CD4-positive, alpha-beta T cell treated with Interleukin-6 at 100 ng/mL for 8 hours (primary cell): ENCODE measurements at regions not wholly inside any gene's neighbourhood (a gene's known extent, or its start where the extent isn't known, plus 50 kb on each side); places are given as distances from the start of the nearest gene placed in this dataset.

ENCODE experiments used
- DNase-seq: peaks from one replicate; pipeline ENCODE4 v3.0.0-alpha.2; 2020; ENCODE audit warnings: mixed read lengths, low spot score

DNA sequence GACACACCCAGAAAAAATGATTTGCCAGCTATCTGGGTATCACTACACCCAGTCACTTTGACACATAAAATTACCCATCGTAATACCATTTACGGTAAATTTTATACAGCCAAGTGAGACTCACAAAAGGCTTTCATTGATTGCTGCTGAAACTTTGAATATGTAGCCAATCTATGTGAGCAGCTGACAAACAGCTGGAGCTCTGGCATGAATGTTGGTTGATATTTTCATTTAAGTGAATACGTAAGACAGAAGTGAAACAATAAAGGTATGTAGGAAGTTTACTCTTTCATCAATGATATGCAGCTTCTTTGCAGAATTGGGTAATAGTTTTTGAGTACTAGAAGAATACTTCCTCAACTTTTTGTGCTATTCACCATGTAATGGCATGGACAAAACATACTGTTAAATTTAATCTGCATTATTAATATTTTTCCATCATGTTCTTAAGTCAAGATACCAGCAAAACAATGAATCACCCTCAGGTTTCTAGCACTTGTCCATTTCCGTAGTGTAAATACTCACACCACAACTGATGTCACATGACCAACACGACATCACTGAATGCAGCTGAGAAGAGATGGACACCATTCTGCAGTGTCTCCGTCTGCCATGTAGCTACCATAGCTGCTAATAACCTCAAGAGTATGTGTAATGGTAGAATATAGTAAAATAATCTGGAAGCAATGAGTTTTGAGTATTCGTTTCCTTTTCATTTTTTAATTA is 205.9 kb upstream of the HES1 start:
- no peak for DNase-seq

DNA sequence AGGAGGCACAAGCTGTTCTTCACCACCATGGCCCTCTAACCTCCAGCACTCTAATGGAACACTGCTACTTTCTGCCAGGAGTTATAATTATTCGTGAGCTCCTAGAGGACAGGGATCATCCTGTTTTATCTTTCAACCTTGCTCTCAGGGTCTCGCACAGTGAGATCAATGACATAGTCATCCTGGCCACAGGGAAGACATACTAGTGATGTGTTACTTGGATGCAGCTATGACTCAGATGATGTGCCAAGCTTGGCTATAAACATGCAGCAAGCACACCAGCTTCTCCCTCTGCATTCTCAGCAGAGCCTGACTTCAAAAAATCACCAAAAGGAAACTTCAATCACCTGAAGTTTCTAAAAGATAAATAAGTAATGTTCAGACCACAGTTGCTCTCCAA is 203.8 kb upstream of the HES1 start:
- no peak for DNase-seq

DNA sequence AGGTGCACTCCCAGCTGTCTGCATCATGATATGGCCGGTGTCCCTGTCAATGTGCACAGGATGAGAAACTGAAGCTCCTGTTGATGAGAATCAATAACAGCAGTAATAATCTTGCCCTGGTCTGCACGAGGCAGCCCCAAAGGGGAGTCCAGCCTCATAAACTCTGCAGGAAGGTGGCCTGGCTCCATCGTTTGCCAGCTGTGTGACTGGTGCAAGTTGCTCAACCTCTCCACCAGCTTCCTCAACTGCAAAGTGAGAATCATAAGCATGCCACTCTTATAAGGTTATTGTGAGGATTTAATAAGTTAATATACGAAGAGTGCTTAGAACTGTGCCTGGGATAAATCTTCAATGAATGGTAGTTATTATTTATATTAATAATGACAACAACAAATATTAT is 203.4 kb upstream of the HES1 start:
- no peak for DNase-seq

- DNase-seq = no peak
These were observed 202.5 kb upstream of the HES1 start for GRCh38 chr3:193933451-193933850.

DNA sequence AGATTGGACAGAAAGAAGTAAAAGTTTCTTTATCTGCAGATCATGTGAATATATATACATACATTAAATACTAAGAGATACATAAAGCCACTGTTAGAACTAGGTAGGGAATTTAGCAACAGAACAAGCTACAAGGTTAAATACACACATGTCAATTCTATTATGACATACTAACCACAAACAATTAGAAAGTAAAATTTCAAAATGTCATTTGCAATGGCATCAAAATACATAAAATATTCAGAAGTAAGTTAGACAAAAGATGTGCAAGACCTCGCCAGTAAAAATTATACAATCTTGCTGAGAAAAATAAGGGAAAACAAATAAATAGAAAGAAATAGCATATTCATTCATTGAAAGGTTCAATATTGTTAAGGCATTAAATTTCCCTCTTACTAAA is 200.0 kb upstream of the HES1 start:
- DNase-seq = no peak

- no peak for DNase-seq
These were observed 197.3 kb upstream of the HES1 start for GRCh38 chr3:193938613-193939012.

DNA sequence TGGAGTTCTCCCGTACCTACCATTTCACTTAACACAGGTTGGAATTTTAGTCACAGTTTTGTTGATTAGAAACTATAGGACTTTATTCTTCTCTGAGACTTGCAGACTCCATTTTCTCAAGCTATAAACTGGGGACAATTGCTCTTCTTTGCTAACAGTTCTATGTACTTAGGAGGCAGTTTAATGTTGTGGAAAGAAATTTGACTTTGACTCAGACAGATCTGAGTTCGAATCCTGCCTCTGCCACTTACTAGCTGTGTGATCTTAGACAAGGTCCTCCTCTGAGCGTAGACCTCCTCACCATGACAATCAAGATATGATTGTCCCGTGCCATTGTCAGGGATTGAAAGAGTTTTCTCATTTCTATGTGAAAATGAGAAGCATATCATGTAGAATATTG is 196.4 kb upstream of the HES1 start:
- DNase-seq = no peak

GRCh38 chr3:193940526-193940925 is 195.4 kb upstream of the HES1 start:
- DNase-seq = no peak

DNA sequence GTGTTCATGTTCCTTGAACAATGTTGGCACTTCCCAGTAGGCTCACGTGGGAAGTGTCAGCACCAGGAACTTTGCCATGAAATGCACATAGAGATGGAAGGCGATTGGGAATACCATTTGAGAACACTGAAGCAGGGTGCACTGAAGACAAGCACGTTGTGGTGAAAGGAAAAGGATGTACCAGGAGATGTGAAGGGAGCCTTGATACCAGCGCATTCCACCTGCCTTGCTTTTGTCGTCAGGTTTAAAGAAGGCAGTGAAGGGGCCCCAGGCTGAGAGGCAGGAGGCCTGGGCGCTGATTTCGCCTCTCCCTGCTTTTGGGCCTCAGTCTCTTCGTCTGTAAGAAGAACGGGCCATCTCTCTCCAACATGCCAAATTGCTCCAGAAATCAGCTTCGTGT is 194.5 kb upstream of the HES1 start:
- DNase-seq = no peak

- DNase-seq = no peak
These were observed 193.4 kb upstream of the HES1 start for GRCh38 chr3:193942516-193943055.

GRCh38 chr3:193943200-193943599 is 192.7 kb upstream of the HES1 start:
- DNase-seq = no peak

- no peak for DNase-seq
These were observed 192.0 kb upstream of the HES1 start for GRCh38 chr3:193943851-193944517.

- DNase-seq = no peak
These were observed 191.4 kb upstream of the HES1 start for GRCh38 chr3:193944518-193944884.

- no peak for DNase-seq
These were observed 190.8 kb upstream of the HES1 start for GRCh38 chr3:193945143-193945542.

DNA sequence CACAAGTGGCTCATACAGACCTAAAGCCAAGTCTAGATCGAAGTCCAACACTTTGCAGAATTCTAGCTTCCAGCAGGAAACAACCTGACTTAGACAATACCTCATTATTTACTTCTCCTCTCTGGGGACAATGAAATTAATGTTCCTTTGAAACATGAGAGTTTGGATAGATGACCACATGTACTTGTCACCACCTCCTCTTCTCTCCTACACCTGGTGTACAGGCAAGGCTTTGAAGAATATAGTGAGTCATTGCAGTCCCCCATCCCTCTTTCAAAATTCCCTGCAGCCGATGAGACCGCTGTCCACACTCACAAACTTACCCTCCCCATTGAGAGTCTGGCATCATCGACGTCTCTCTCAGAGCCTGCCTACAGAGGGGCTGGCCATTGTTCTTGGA is 189.0 kb upstream of the HES1 start:
- no peak for DNase-seq

GRCh38 chr3:193947596-193947995 is 188.4 kb upstream of the HES1 start:
- DNase-seq = no peak

DNA sequence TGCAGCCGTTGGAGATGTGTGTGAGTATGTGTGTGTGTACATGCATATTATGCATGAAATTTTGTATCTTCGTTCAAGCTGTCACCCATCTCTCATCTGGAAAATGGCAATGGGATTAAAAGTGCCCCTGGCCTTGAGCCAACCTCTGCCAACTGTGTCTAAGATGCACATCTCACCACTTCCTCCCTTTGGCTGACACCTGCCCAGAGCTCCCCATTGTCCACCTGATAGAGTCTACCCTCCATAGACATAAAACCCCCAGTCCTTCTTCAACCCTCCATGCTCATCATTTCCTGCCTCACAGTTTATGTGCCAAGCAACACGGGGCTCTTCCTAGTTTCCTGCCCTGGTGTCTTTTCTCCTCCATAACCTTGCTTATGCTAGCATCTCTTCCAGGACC is 187.5 kb upstream of the HES1 start:
- DNase-seq = no peak

DNA sequence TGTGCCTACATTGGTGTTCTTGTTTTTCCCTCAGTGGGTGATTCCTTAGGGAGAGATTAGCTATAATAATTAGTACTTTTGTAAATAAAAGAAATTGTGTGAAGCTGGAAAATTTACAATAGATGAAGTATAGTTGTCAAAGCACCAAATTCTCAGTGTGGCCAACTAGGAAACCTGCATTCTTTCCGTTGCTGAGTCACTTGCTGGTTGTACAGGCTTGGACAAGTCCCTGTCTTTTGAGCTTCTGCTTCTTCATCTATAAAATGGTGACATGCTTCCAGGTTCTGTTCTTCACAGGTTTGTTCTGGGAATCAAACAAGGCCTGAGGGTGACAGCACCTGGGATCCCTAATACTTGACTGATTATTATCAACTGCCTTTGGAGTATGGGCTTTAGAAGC is 184.1 kb upstream of the HES1 start:
- DNase-seq = no peak

GRCh38 chr3:193954752-193955151 is 181.2 kb upstream of the HES1 start:
- no peak for DNase-seq

- DNase-seq = no peak
These were observed 180.2 kb upstream of the HES1 start for GRCh38 chr3:193955719-193956118.

- no peak for DNase-seq
These were observed 176.1 kb upstream of the HES1 start for GRCh38 chr3:193959861-193960260.

DNA sequence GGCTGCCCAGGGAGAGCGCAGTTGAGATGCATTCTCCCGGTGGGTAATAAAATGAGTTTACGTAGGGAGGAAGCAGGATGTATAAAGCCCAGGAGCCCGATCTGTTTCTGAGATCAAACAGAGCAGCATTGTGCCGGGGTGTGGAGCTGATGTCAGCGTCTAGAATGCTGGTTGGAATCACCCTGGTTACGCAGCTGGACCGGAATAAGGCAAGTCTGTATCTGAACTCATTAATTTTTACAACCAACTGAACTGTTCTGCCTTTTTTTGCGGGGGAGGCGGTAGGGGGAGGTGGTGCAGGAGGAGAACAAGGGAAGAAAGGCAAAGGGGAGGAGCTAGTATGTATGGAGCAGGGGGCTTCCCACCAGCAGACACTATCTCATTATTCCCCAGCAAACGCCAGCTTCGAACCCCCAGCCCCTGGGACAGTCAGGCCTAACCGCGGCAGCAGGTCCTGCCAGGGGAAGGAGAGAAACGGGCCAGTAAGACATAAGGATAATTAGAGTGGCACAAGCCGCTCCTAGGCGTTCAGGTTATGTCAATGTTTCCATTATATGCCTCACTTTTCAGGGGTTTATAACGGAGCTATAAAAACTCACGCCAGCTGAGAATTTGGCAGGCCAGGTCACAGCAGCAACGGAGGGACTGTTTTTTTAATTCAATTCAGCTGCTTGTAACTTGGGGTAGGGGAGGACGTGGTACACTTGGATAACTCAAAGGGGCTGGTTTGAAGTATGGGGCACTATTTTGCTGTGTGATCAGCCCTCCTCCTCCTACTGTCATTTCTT is 175.3 kb upstream of the HES1 start:
- no peak for DNase-seq
